Common myeloid progenitor, CD34-positive (primary cell): ENCODE measurements at regions not wholly inside any gene's neighbourhood (a gene's known extent, or its start where the extent isn't known, plus 50 kb on each side); places are given as distances from the start of the nearest gene placed in this dataset.

ENCODE experiments used
- CTCF ChIA-PET: fragments of 350-600 bp; sonication (Branson Sonifier 250); formaldehyde crosslinking; loops from one replicate; lab custom pipeline; 2021; ENCODE audit warnings: antibody characterized with exemption; lab: Charles Lee
- POLR2A ChIA-PET: fragments of 350-600 bp; sonication (Branson Sonifier 250); formaldehyde crosslinking; loops from one replicate; lab custom pipeline; 2021; ENCODE audit warnings: antibody characterized with exemption; lab: Charles Lee
- DNase-seq, 3 donors: peaks; one replicate each; pipeline versions ENCODE4 v3.0.0 to v3.0.0-alpha.2; 2013
- H3K27ac ChIP-seq, 2 experiments: 1 replicate in 1 of 2; 2 replicates in 1 of 2; pipeline ENCODE4 v1.7.0; 2013; ENCODE audit warnings: inconsistent platforms in 2 of 2, low read length in 2 of 2, mild to moderate bottlenecking in 2 of 2, low read depth in 1 of 2, moderate library complexity in 1 of 2; ENCODE audit not compliant: severe bottlenecking in 2 of 2, insufficient read depth in 1 of 2, poor library complexity in 1 of 2
- H3K27me3 ChIP-seq, 5 experiments: replicated peaks in 2 of 5; 1 replicate in 3 of 5; 2 replicates in 2 of 5; pipeline versions ENCODE4 v1.6.1 to v1.7.0; 2013; ENCODE audit warnings: low read length in 4 of 5, mild to moderate bottlenecking in 2 of 5, moderate library complexity in 2 of 5, inconsistent platforms in 1 of 5; ENCODE audit not compliant: insufficient read depth in 5 of 5, control insufficient read depth in 4 of 5
- H3K36me3 ChIP-seq, 4 experiments: 1 replicate in 2 of 4; 2 replicates in 2 of 4; pipeline versions ENCODE4 v1.6.1 to v1.7.0; 2013; ENCODE audit warnings: low read length in 3 of 4, control low read depth in 1 of 4, mild to moderate bottlenecking in 1 of 4; ENCODE audit not compliant: control insufficient read depth in 4 of 4, insufficient read depth in 4 of 4
- H3K4me1 ChIP-seq, 4 experiments: 1 replicate in 3 of 4; 2 replicates in 1 of 4; pipeline versions ENCODE4 v1.6.1 to v1.7.1; 2013; ENCODE audit warnings: low read length in 3 of 4, mild to moderate bottlenecking in 3 of 4, control low read depth in 1 of 4, inconsistent platforms in 1 of 4, moderate library complexity in 1 of 4; ENCODE audit not compliant: control insufficient read depth in 4 of 4, insufficient read depth in 4 of 4; ENCODE audit errors: control extremely low read depth in 1 of 4
- H3K4me3 ChIP-seq, 7 experiments: 1 replicate in 4 of 7; 2 replicates in 3 of 7; pipeline versions ENCODE4 v1.5.1 to v1.7.0; 2013; ENCODE audit warnings: mild to moderate bottlenecking in 7 of 7, low read length in 6 of 7, moderate library complexity in 6 of 7, inconsistent platforms in 2 of 7, low read depth in 2 of 7, control low read depth in 1 of 7; ENCODE audit not compliant: insufficient read depth in 4 of 7, control insufficient read depth in 1 of 7; ENCODE audit errors: extremely low read depth in 1 of 7
- H3K9me3 ChIP-seq, 5 experiments: 1 replicate in 4 of 5; 2 replicates in 1 of 5; pipeline versions ENCODE4 v1.6.1 to v1.7.1; 2013; ENCODE audit warnings: low read length in 4 of 5, mild to moderate bottlenecking in 2 of 5, inconsistent platforms in 1 of 5, low read depth in 1 of 5, moderate library complexity in 1 of 5; ENCODE audit not compliant: control insufficient read depth in 4 of 5, insufficient read depth in 2 of 5; ENCODE audit errors: control extremely low read depth in 1 of 5
- WGBS: methylation state at CpG from one replicate; pipeline ENCODE4 v1.1.5; 2013; ENCODE audit not compliant: insufficient coverage; 5-methylcytosine and 5-hydroxymethylcytosine counted together

GRCh38 chr6:110039364-110039980, 61.4 kb downstream of the GPR6 start:
- POLR2A ChIA-PET = interaction anchor here (0.6 to 0.8 kb wide), 3 partner anchors 334 to 1523 kb away, joined by 4 read pairs; no protein-coding TSS in a partner anchor
- WGBS = 0% methylated on average over 5 of the region's 7 CpGs
- Histone ChIP-seq H3K4me1 (peaks cover 0 to 38% (median 25%) of the 10 kb centered on the region in 4 experiments), H3K27me3 (no peaks in the 10 kb centered on the region), H3K27ac (peak overlapping the region; percentile 59 to 74), H3K9me3 (no peaks in the 10 kb centered on the region), H3K36me3 (no peaks in the 10 kb centered on the region), H3K4me3 (peak overlapping the region; percentile 36 to 88 (median 72))
- CTCF ChIA-PET = interaction anchor here (0.6 to 10.8 kb wide), 41 partner anchors 10 to 524 kb away, joined by 3 to 106 read pairs (median 5); partner anchors contain the start of genes AK9 and FIG4
- DNase-seq = peak; percentile 92 to 95 (median 94)

GRCh38 chr6:110039981-110040383, 61.9 kb downstream of the GPR6 start:
- CTCF ChIA-PET = interaction anchor here (0.6 to 10.8 kb wide), 41 partner anchors 9 to 524 kb away, joined by 3 to 106 read pairs (median 5); partner anchors contain the start of genes AK9 and FIG4

GRCh38 chr6:110040716-110041115, 62.6 kb downstream of the GPR6 start:
- peaks cover 0 to 40% (median 25%) of the 10 kb centered on the region in 4 experiments for H3K4me1 ChIP-seq
- 100% methylated on average over 6 of the region's 7 CpGs for WGBS
- ChIA-PET POLR2A (interaction anchor here (0.6 to 0.7 kb wide), 2 partner anchors 351 to 531 kb away, joined by 3 to 6 read pairs; no protein-coding TSS in a partner anchor), CTCF (interaction anchor here (0.7 to 10.8 kb wide), 24 partner anchors 8 to 525 kb away, joined by 3 to 106 read pairs (median 5); partner anchors contain the start of genes AK9 and FIG4)
- no peak overlapping the region for H3K27ac ChIP-seq
- DNase-seq = no peak
- no peaks in the 10 kb centered on the region for H3K9me3 ChIP-seq
- no peak overlapping the region for H3K4me3 ChIP-seq
- no peaks in the 10 kb centered on the region for H3K36me3 ChIP-seq
- H3K27me3 ChIP-seq = no peaks in the 10 kb centered on the region

More at GRCh38 chr6:110039981-110040383, 61.9 kb downstream of the GPR6 start:
- POLR2A ChIA-PET = interaction anchor here (0.6 to 0.8 kb wide), 2 partner anchors 335 to 351 kb away, joined by 4 to 6 read pairs; no protein-coding TSS in a partner anchor
- H3K27me3 ChIP-seq = no peaks in the 10 kb centered on the region
- DNase-seq = peak; percentile 64 to 79 (median 75)
- H3K4me3 ChIP-seq = peak overlapping the region; percentile 36 to 88 (median 72)
- 0% methylated on average over 12 of the region's 15 CpGs for WGBS
- H3K9me3 ChIP-seq = no peaks in the 10 kb centered on the region
- H3K27ac ChIP-seq = peak overlapping the region; percentile 59 to 74
- H3K4me1 ChIP-seq = peaks cover 0 to 40% (median 25%) of the 10 kb centered on the region in 4 experiments
- H3K36me3 ChIP-seq = no peaks in the 10 kb centered on the region

- Histone ChIP-seq H3K27me3 (no peaks in the 10 kb centered on the region), H3K9me3 (peaks cover 0 to 2% (median 0%) of the 10 kb centered on the region in 5 experiments), H3K4me3 (no peak overlapping the region), H3K36me3 (no peaks in the 10 kb centered on the region), H3K4me1 (peaks cover 0 to 40% (median 25%) of the 10 kb centered on the region in 4 experiments), H3K27ac (no peak overlapping the region)
- DNase-seq = no peak
- CTCF ChIA-PET = interaction anchor here (1.6 to 10.8 kb wide), 3 partner anchors 137 to 514 kb away, joined by 3 to 106 read pairs (median 28); no protein-coding TSS in a partner anchor
- POLR2A ChIA-PET = interaction anchor here (0.7 kb wide), 1 partner anchor 17 kb away, joined by 4 read pairs; no protein-coding TSS in a partner anchor
- WGBS = 100% methylated on average over 2 of the region's 2 CpGs
These were observed 63.0 kb downstream of the GPR6 start for GRCh38 chr6:110041126-110041525.

- POLR2A ChIA-PET = interaction anchor here (0.7 kb wide), 1 partner anchor 16 kb away, joined by 4 read pairs; no protein-coding TSS in a partner anchor
- Histone ChIP-seq H3K36me3 (no peaks in the 10 kb centered on the region), H3K27me3 (no peaks in the 10 kb centered on the region), H3K9me3 (peaks cover 0 to 5% (median 0%) of the 10 kb centered on the region in 5 experiments), H3K4me3 (no peak overlapping the region), H3K27ac (no peak overlapping the region), H3K4me1 (peaks cover 0 to 40% (median 25%) of the 10 kb centered on the region in 4 experiments)
- DNase-seq = no peak
- 100% methylated on average over 4 of the region's 5 CpGs for WGBS
- CTCF ChIA-PET = interaction anchor here (1.1 to 10.8 kb wide), 3 partner anchors 10 to 515 kb away, joined by 3 to 106 read pairs (median 28); no protein-coding TSS in a partner anchor
These were observed 63.7 kb downstream of the GPR6 start for GRCh38 chr6:110041830-110042229.

GRCh38 chr6:110042670-110043296, 64.7 kb downstream of the GPR6 start:
- Histone ChIP-seq H3K36me3 (no peaks in the 10 kb centered on the region), H3K27ac (no peak overlapping the region), H3K4me1 (peaks cover 0 to 40% (median 25%) of the 10 kb centered on the region in 4 experiments), H3K9me3 (peaks cover 0 to 5% (median 0%) of the 10 kb centered on the region in 5 experiments), H3K27me3 (no peaks in the 10 kb centered on the region), H3K4me3 (no peak overlapping the region)
- 98% methylated on average over 6 of the region's 9 CpGs for WGBS
- CTCF ChIA-PET = interaction anchor here (1.1 to 10.8 kb wide), 3 partner anchors 11 to 341 kb away, joined by 3 to 106 read pairs (median 16); no protein-coding TSS in a partner anchor
- POLR2A ChIA-PET = no interaction called here
- DNase-seq = no peak
